GM19351 (cell line): ENCODE measurements at regions not wholly inside any gene's neighbourhood (a gene's known extent, or its start where the extent isn't known, plus 50 kb on each side); places are given as distances from the start of the nearest gene placed in this dataset.
A peak's percentile ranks its signal among the peaks of the same experiment; 100 is the strongest.

Experiments used
- ATAC-seq: cut with Tn5 transposase; IDR thresholded peaks from one replicate; pipeline ENCODE4 v1.9.1; 2021; ENCODE audit warnings: mild to moderate bottlenecking, moderate library complexity; ENCODE audit not compliant: unreplicated experiment

- ATAC-seq = no peak
Measured at GRCh38 chr16:49910541-49911071, 54.7 kb upstream of the ZNF423 start.

DNA sequence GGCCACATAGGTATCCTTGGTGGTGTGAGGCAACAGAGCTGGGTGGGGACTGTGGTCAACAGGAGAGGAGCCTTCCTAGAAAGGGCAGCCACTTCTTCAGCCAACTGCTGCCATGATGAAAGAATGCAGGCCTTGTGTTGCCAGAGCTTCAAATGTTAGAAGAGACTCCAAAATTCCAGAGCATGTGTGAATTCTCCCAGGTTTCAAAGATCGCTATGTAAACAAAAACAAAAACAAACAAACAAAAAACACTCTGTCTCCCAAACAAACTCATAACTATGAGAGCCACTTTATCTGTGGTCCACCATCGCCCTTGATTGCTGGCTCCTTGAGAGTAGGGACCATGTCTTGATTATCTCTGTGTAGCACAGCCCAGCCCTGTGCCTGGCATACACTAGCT is 55.5 kb upstream of the ZNF423 start:
- ATAC-seq = no peak

- no peak for ATAC-seq
Measured at GRCh38 chr16:49912721-49913120, 56.8 kb upstream of the ZNF423 start.

DNA sequence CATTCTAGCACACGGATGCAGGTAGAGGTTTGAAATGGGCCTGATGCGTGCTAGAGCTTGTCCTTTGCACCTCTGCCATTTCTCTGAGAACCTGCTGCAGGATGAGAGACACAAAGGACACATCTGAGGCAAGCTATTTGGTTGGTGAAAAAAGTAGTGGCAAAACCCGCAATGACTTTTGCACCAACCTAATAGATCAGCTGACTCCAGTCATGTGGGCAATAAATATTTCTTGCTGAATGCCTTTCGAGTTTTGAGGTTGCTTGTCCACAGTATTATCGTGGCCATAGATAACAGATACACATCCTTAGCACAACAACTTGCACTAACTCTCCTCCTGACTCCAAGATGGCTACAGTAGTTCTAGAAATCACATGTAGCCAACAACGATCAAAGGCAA is 57.8 kb upstream of the ZNF423 start:
- no peak for ATAC-seq

DNA sequence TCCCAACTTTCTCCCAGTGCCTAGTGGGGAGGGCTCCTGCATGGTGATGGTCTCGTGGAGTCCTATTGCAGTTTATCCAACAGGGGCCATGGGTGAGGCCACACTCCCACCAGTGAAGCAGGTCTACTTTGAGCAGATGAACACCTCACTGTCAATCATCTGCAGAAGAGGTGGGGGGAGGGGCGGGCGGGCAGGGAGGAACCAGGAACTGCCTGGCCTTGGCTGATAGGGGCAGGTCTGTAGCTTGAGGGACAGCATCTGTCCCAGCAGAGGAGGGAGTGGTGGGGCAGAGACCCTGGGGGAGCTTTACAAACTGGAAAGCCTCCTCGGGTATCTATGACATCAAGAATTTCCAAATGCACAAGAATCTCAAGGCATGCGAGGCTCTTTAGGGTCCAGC is 58.7 kb upstream of the ZNF423 start:
- ATAC-seq = no peak

- ATAC-seq = no peak
Measured at GRCh38 chr16:49918257-49918656, 62.3 kb upstream of the ZNF423 start.

DNA sequence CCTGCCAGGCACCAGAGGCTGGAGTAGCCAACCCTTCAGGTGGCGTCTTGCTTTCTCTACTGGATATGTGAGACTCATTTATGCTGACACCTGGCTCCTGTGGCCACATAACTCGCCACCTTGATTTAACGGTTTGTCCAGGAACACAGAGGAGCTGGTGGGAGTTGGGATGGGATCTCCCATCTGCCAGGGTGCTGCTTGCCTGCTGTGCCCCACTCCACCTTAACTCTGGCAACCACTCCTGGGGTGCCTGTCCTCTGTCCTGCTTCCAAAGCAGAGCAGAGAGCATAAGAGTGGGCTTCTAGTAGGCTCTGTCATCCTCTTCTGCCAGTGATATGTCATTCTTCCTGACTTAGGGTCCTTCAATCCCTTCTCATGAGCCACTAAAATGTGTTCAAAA is 63.4 kb upstream of the ZNF423 start:
- ATAC-seq = no peak

DNA sequence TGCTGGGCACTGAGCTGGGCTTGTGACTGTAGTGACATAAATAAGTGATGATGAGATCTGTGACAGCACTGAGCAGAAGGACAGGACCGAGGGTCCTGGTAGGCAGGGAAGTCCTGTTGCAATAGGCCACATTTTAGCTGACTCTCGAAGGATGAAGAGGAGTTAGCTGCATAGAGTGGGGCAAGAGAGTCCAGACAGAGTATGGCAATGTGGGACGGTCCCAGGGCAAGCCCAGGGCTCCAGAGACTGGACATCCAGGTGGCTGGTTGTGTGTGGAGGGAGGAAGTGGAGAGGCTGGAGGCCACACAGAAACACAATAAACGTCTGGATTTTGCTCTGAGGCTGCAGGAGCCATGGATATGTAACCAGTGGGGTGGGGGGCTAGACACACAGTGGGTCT is 64.5 kb upstream of the ZNF423 start:
- ATAC-seq = no peak

- ATAC-seq = no peak
Measured at GRCh38 chr16:49921106-49921505, 65.2 kb upstream of the ZNF423 start.

GRCh38 chr16:49921791-49922456 is 66.0 kb upstream of the ZNF423 start:
- ATAC-seq = peak; percentile 60

DNA sequence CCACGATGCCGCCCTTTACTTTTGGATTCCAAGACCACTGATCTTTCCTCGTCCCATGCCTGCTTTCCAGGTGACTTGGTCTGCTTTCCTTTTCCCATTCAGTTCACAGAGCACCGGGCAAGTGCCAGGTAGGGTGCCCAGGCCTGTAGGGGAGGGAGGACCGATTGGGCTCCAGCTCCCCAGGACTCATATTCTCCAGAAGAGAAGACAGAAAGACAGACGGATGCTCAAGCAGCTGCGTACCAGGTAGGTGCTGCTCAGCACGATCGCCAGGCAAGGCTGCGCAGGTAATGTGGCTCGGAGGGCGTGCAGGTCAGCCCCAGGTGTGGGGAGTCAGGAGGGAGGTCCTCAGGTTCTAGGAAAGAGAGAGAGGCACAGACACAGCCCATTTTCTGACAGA is 67.5 kb upstream of the ZNF423 start:
- no peak for ATAC-seq

GRCh38 chr16:49924078-49924477 is 68.2 kb upstream of the ZNF423 start:
- no peak for ATAC-seq

- no peak for ATAC-seq
Measured at GRCh38 chr16:49926941-49927340, 71.0 kb upstream of the ZNF423 start.

GRCh38 chr16:49928176-49929041 is 72.5 kb upstream of the ZNF423 start:
- ATAC-seq = no peak

- ATAC-seq = no peak
Measured at GRCh38 chr16:49929626-49930025, 73.7 kb upstream of the ZNF423 start.

GRCh38 chr16:49930841-49931240 is 74.9 kb upstream of the ZNF423 start:
- no peak for ATAC-seq

GRCh38 chr16:49931266-49931665 is 75.4 kb upstream of the ZNF423 start:
- no peak for ATAC-seq

DNA sequence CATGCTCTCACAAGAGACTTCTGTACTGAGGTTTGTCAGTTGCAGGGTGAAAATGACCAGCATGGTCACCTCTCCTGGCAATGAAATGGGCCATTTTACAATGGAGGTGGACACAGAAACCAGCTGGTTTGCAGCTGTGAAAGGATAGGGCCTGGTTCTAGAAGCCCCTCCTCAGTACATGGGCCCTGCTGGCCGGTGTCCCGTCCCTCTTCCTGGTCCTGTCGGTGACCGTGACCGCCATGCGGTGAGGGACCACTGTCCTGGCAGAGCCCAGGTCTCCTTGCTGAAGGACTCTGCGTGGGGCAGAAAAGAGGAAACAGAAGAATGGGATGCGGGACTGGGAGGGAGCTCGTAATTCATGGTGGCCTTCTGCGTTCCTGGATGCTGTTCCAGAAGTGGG is 76.0 kb upstream of the ZNF423 start:
- ATAC-seq = no peak

- no peak for ATAC-seq
Measured at GRCh38 chr16:49932434-49932833, 76.5 kb upstream of the ZNF423 start.

DNA sequence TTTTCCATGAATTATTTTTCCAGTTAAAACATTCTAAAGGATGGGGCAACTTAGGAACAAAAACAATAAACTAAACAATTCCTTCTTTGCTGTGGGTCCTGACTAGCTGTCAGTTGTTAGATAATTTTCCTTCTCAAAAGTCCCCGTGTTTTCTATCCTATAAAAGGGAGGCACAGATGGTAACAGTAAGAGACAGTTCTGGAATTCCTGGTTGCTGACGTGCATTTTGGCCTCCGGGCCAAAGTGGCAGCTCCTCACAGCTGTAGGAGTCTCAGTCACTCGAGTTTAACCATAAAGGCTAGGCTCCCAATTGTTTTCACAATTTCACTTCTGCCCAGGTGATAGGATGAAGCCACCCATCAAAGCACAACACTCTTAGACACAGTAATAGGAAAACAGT is 77.0 kb upstream of the ZNF423 start:
- ATAC-seq = no peak

GRCh38 chr16:49936791-49937190 is 80.9 kb upstream of the ZNF423 start:
- no peak for ATAC-seq

DNA sequence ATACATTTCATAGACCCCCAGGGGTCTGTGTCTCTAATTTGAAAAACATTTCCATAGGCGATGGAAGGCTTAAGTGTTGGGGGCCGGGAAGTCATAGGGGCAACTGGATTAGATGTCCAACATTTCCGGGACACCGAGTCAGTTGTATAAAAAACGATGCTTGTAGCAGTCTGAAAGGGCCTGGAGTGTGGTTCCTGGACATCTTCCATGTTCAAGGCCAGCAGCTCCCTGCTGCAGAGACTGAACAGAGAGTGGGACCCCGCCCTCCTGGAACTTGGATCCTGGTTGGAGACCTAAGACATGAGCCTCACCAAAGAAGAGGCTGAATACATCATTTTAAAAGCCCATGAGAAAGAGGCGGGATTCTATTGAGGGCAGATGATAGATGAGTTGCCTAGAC is 82.0 kb upstream of the ZNF423 start:
- no peak for ATAC-seq
